HK-2 (cell line): ENCODE measurements at regions not wholly inside any gene's neighbourhood (a gene's known extent, or its start where the extent isn't known, plus 50 kb on each side); places are given as distances from the start of the nearest gene placed in this dataset.
A peak's percentile ranks its signal among the peaks of the same experiment; 100 is the strongest.

Experiments used
- DNase-seq: peaks from one replicate; pipeline ENCODE4 v3.0.0-alpha.2; 2018; ENCODE audit not compliant: unreplicated experiment

GRCh38 chr16:85990861-85991301, 91.9 kb downstream of the IRF8 start:
- no peak for DNase-seq

GRCh38 chr16:85991425-85991824, 92.5 kb downstream of the IRF8 start:
- no peak for DNase-seq

GRCh38 chr16:85991856-85992255, 92.9 kb downstream of the IRF8 start:
- DNase-seq, result no peak

GRCh38 chr16:85992359-85992758, 93.4 kb downstream of the IRF8 start:
- no peak for DNase-seq

GRCh38 chr16:85992779-85993178, 93.8 kb downstream of the IRF8 start:
- no peak for DNase-seq

- DNase-seq, result no peak
Measured at GRCh38 chr16:85994492-85995490, 95.8 kb downstream of the IRF8 start.

GRCh38 chr16:85995541-85996423, 96.8 kb downstream of the IRF8 start:
- no peak for DNase-seq

- no peak for DNase-seq
Measured at GRCh38 chr16:85996843-85997242, 97.9 kb downstream of the IRF8 start.

GRCh38 chr16:85998171-85998867, 99.4 kb downstream of the IRF8 start:
- DNase-seq, result no peak

- DNase-seq, result no peak
Measured at GRCh38 chr16:85998868-85999729, 100.1 kb downstream of the IRF8 start.

GRCh38 chr16:85999778-86000177, 100.8 kb downstream of the IRF8 start:
- DNase-seq, result no peak

GRCh38 chr16:86002178-86002900, 103.4 kb downstream of the IRF8 start:
- no peak for DNase-seq

GRCh38 chr16:86007524-86007923, 108.6 kb downstream of the IRF8 start:
- DNase-seq, result no peak

GRCh38 chr16:86010680-86011141, 111.7 kb downstream of the IRF8 start:
- no peak for DNase-seq

GRCh38 chr16:86011532-86011931, 112.6 kb downstream of the IRF8 start:
- DNase-seq, result no peak

- no peak for DNase-seq
Measured at GRCh38 chr16:86012221-86012620, 113.3 kb downstream of the IRF8 start.

GRCh38 chr16:86013867-86014266, 114.9 kb downstream of the IRF8 start:
- no peak for DNase-seq

- no peak for DNase-seq
Measured at GRCh38 chr16:86015606-86016005, 116.6 kb downstream of the IRF8 start.

GRCh38 chr16:86016201-86016965, 117.4 kb downstream of the IRF8 start:
- peak; percentile 34 for DNase-seq
